A549 (cell line): ENCODE measurements at regions not wholly inside any gene's neighbourhood (a gene's known extent, or its start where the extent isn't known, plus 50 kb on each side); places are given as distances from the start of the nearest gene placed in this dataset.

Experiments
- ATAC-seq, 2 experiments: fragments of 200-7000 bp in 1 of 2; fragments of >200 bp in 1 of 2; cut with Nextera tagmentation in 1 of 2; cut with Tn5 transposase in 1 of 2; 3 replicates each; pipeline versions ENCODE4 v1.8.0 to v1.9.1; 2018 to 2020; ENCODE audit warnings: mild to moderate bottlenecking in 1 of 2, moderate library complexity in 1 of 2
- CTCF ChIA-PET: fragments of 300-600 bp; sonication (Branson Sonifier 250); formaldehyde crosslinking; extraction: SDS; loops from one replicate; lab custom pipeline; 2021; ENCODE audit warnings: antibody characterized with exemption, inconsistent platforms; lab: Yijun Ruan, JAX
- POLR2A ChIA-PET: fragments of 350-600 bp; formaldehyde crosslinking; extraction: SDS; loops from one replicate; lab custom pipeline; 2021; ENCODE audit warnings: antibody characterized with exemption, inconsistent platforms; lab: Yijun Ruan, JAX
- DNase-seq, 2 experiments: peaks; one replicate each; pipeline versions ENCODE4 v3.0.0 to v3.0.0-alpha.2; 2011 to 2016; ENCODE audit warnings: low read depth in 1 of 2, low spot score in 1 of 2
- FAIRE-seq: peaks from 2 replicates; lab custom pipeline; 2011; peaks lifted over from hg19 to GRCh38; lab: Jason Lieb, UNC
- H3K27ac ChIP-seq, 2 experiments: fragments of >200 bp; sonication (Bioruptor Twin); formaldehyde crosslinking; 3 replicates each; pipeline ENCODE4 v1.5.1; 2016 to 2017
- H3K4me1 ChIP-seq: fragments of >200 bp; sonication (Bioruptor Twin); formaldehyde crosslinking; 3 replicates; pipeline ENCODE4 v1.6.1; 2016
- H3K4me2 ChIP-seq: fragments of >200 bp; sonication (Bioruptor Twin); formaldehyde crosslinking; 3 replicates; pipeline ENCODE4 v1.6.1; 2016
- H3K4me3 ChIP-seq: fragments of >200 bp; sonication (Bioruptor Twin); formaldehyde crosslinking; 3 replicates; pipeline ENCODE4 v1.5.1; 2016
- H3K9me3 ChIP-seq: fragments of >200 bp; sonication (Bioruptor Twin); formaldehyde crosslinking; 3 replicates; pipeline ENCODE4 v1.6.1; 2016
- CHD4 ChIP-seq: fragments of 200-600 bp; sonication (generic); IDR thresholded peaks from 2 replicates; pipeline ENCODE4 v1.6.1; 2016; ENCODE audit warnings: antibody characterized with exemption, mild to moderate bottlenecking, borderline replicate concordance
- CTCF ChIP-seq: fragments of >200 bp; sonication (Bioruptor Twin); formaldehyde crosslinking; IDR thresholded peaks from 3 replicates; pipeline ENCODE4 v1.5.1; 2016
- E2F6 ChIP-seq: IDR thresholded peaks from 2 replicates; pipeline ENCODE4 v1.6.1; 2012; ENCODE audit warnings: low read depth, borderline replicate concordance
- ELK1 ChIP-seq: fragments of 150-350 bp; IDR thresholded peaks from 2 replicates; pipeline ENCODE4 v1.6.1; 2014; ENCODE audit warnings: low read depth, mild to moderate bottlenecking, low read length
- FOSB ChIP-seq: fragments of 250-450 bp; sonication (Bioruptor Pico); IDR thresholded peaks from 2 replicates; pipeline ENCODE4 v1.5.0; 2020; ENCODE audit warnings: mild to moderate bottlenecking, moderate library complexity
- FOSL2 ChIP-seq, 2 experiments: fragments of 450-650 bp in 1 of 2; fragments of >200 bp in 1 of 2; sonication (Bioruptor Twin) in 1 of 2; formaldehyde crosslinking; IDR thresholded peaks; 2 replicates each; pipeline versions ENCODE4 v1.5.0 to v1.6.1; 2016 to 2020; ENCODE audit warnings: mild to moderate bottlenecking in 1 of 2, moderate library complexity in 1 of 2
- HES2 ChIP-seq: fragments of >200 bp; sonication (Bioruptor Twin); formaldehyde crosslinking; IDR thresholded peaks from 2 replicates; pipeline ENCODE4 v1.6.1; 2016
- HMGXB4 ChIP-seq: fragments of 250-450 bp; sonication (Bioruptor Pico); IDR thresholded peaks from 2 replicates; pipeline ENCODE4 v1.5.0; 2021; ENCODE audit warnings: mild to moderate bottlenecking, moderate library complexity, borderline replicate concordance
- HOXA7 ChIP-seq: fragments of 250-450 bp; sonication (Bioruptor Pico); IDR thresholded peaks from 2 replicates; pipeline ENCODE4 v1.5.0; 2020; ENCODE audit warnings: mild to moderate bottlenecking, moderate library complexity
- HOXB5 ChIP-seq: fragments of 250-450 bp; sonication (Bioruptor Pico); IDR thresholded peaks from 2 replicates; pipeline ENCODE4 v1.5.0; 2020; ENCODE audit warnings: mild to moderate bottlenecking, moderate library complexity
- JUN ChIP-seq, 2 experiments: fragments of >200 bp; sonication (Bioruptor Twin); formaldehyde crosslinking; IDR thresholded peaks; 2 replicates in 1 of 2; 3 replicates in 1 of 2; pipeline ENCODE4 v1.6.1; 2016 to 2017
- JUNB ChIP-seq: fragments of >200 bp; sonication (Bioruptor Twin); formaldehyde crosslinking; IDR thresholded peaks from 2 replicates; pipeline ENCODE4 v1.6.1; 2016
- KDM1A ChIP-seq: fragments of 200-600 bp; sonication (generic); IDR thresholded peaks from 2 replicates; pipeline ENCODE4 v1.6.1; 2016; ENCODE audit warnings: low read depth, mild to moderate bottlenecking
- MAFK ChIP-seq: fragments of 450-650 bp; IDR thresholded peaks from 2 replicates; pipeline ENCODE4 v1.6.1; 2014; ENCODE audit not compliant: partially characterized antibody
- MAX ChIP-seq: IDR thresholded peaks from 2 replicates; pipeline ENCODE4 v1.6.1; 2012
- MYC ChIP-seq: IDR thresholded peaks from 2 replicates; pipeline ENCODE4 v1.6.1; 2012; ENCODE audit warnings: mild to moderate bottlenecking, inconsistent platforms, low read length, improper control_type of control experiment, borderline replicate concordance
- NPAS2 ChIP-seq: fragments of 250-450 bp; sonication (Bioruptor Pico); IDR thresholded peaks from 2 replicates; pipeline ENCODE4 v1.8.0; 2022; ENCODE audit warnings: mild to moderate bottlenecking, moderate library complexity, borderline replicate concordance
- RCOR1 ChIP-seq: fragments of 150-350 bp; IDR thresholded peaks from 2 replicates; pipeline ENCODE4 v1.6.1; 2014; ENCODE audit warnings: antibody characterized with exemption, low read length, low read depth
- RFX5 ChIP-seq: fragments of 450-650 bp; IDR thresholded peaks from 2 replicates; pipeline ENCODE4 v1.7.1; 2014; ENCODE audit warnings: antibody characterized with exemption, mild to moderate bottlenecking, moderate library complexity
- SMC3 ChIP-seq: fragments of >200 bp; sonication (Bioruptor Twin); formaldehyde crosslinking; IDR thresholded peaks from 3 replicates; pipeline ENCODE4 v1.6.1; 2018; ENCODE audit warnings: inconsistent platforms
- SREBF2 ChIP-seq: fragments of 450-650 bp; IDR thresholded peaks from 2 replicates; pipeline ENCODE4 v1.6.1; 2014; ENCODE audit warnings: mild to moderate bottlenecking, moderate library complexity
- TFCP2L1 ChIP-seq: fragments of 250-450 bp; sonication (Bioruptor Pico); IDR thresholded peaks from 2 replicates; pipeline ENCODE4 v1.5.0; 2021; ENCODE audit warnings: mild to moderate bottlenecking
- ZNF302 ChIP-seq: fragments of 250-450 bp; sonication (Bioruptor Pico); IDR thresholded peaks from 2 replicates; pipeline ENCODE4 v1.9.0; 2021; ENCODE audit warnings: inconsistent platforms, mild to moderate bottlenecking, moderate library complexity
- WGBS: methylation state at CpG from one replicate; pipeline ENCODE4 v1.1.6; 2017; ENCODE audit errors: missing lambda C conversion rate; 5-methylcytosine and 5-hydroxymethylcytosine counted together

GRCh38 chr13:55583953-55584593 lies 1556.6 kb upstream of the PRR20A start:
- TF ChIP-seq JUN (IDR thresholded peaks at IDR 0.05) (no peak), HES2 (no peak), FOSB (CRISPR knock-in tag) (no peak), HMGXB4 (CRISPR knock-in tag) (no peak), ELK1 (no peak), NPAS2 (CRISPR knock-in tag) (no peak), FOSL2 (IDR thresholded peaks at IDR 0.05) (no peak), FOSL2 (CRISPR knock-in tag; IDR thresholded peaks at IDR 0.05) (no peak), TFCP2L1 (no peak), SMC3 (no peak), JUNB (no peak), RCOR1 (no peak), HOXB5 (CRISPR knock-in tag) (no peak), SREBF2 (no peak)
- POLR2A ChIA-PET: no interaction called here
- Histone ChIP-seq H3K4me1 (no peaks in the 10 kb centered on the region), H3K9me3 (no peaks in the 10 kb centered on the region), H3K27ac (no peak overlapping the region), H3K4me2 (no peak overlapping the region), H3K4me3 (no peak overlapping the region)
- no peak for FAIRE-seq
- CTCF ChIA-PET: no interaction called here
- no peak for DNase-seq
- WGBS: under 1% methylated on average over 5 of the region's 6 CpGs
- ATAC-seq: no peak

- Histone ChIP-seq H3K9me3 (no peaks in the 10 kb centered on the region), H3K27ac (no peak overlapping the region), H3K4me2 (no peak overlapping the region), H3K4me1 (no peaks in the 10 kb centered on the region), H3K4me3 (no peak overlapping the region)
- peak; percentile 43 for TF ChIP-seq MAFK
- TF ChIP-seq SREBF2: no peak
- DNase-seq: no peak
- FAIRE-seq: no peak
- ChIA-PET POLR2A (no interaction called here), CTCF (no interaction called here)
- 6% methylated on average over 1 of the region's 1 CpG for WGBS
- ATAC-seq: no peak
Measured at GRCh38 chr13:55602784-55603183, 1537.9 kb upstream of the PRR20A start.

GRCh38 chr13:55606045-55606665 lies 1534.6 kb upstream of the PRR20A start:
- DNase-seq (no peak), ATAC-seq (no peak), FAIRE-seq (no peak)
- ChIA-PET CTCF (no interaction called here), POLR2A (no interaction called here)
- H3K4me1 ChIP-seq: no peaks in the 10 kb centered on the region
- no peak overlapping the region for H3K4me2 ChIP-seq
- no peaks in the 10 kb centered on the region for H3K9me3 ChIP-seq
- TF ChIP-seq ZNF302 (CRISPR knock-in tag): no peak
- no peak overlapping the region for H3K27ac ChIP-seq
- H3K4me3 ChIP-seq: no peak overlapping the region
- 25% methylated on average over 13 of the region's 20 CpGs for WGBS

GRCh38 chr13:55613429-55614187 lies 1527.1 kb upstream of the PRR20A start:
- Histone ChIP-seq H3K27ac (no peak overlapping the region), H3K9me3 (no peaks in the 10 kb centered on the region), H3K4me3 (no peak overlapping the region), H3K4me1 (no peaks in the 10 kb centered on the region), H3K4me2 (no peak overlapping the region)
- DNase-seq: no peak
- no peak for ATAC-seq
- CTCF ChIA-PET: no interaction called here
- POLR2A ChIA-PET: no interaction called here
- WGBS: 6% methylated on average over 4 of the region's 4 CpGs
- no peak for FAIRE-seq
- TF ChIP-seq CTCF: no peak
- TF ChIP-seq NPAS2 (CRISPR knock-in tag): no peak
- TF ChIP-seq MYC: no peak
- TF ChIP-seq E2F6: no peak
- no peak for TF ChIP-seq HOXA7
- no peak for TF ChIP-seq MAFK
- no peak for TF ChIP-seq RFX5
- TF ChIP-seq KDM1A: no peak
- no peak for TF ChIP-seq MAX
- no peak for TF ChIP-seq SREBF2
- TF ChIP-seq CHD4: no peak
